GM18858 (cell line): ENCODE measurements at regions not wholly inside any gene's neighbourhood (a gene's known extent, or its start where the extent isn't known, plus 50 kb on each side); places are given as distances from the start of the nearest gene placed in this dataset.
A peak's percentile ranks its signal among the peaks of the same experiment; 100 is the strongest.
"Not testable (repeated sequence)": the region's sequence is repeated elsewhere in the genome, so short reads cannot be mapped to it uniquely, and the experiment has no call there.

Experiments
- ATAC-seq: cut with Tn5 transposase; IDR thresholded peaks from one replicate; pipeline ENCODE4 v1.9.1; 2021; ENCODE audit not compliant: unreplicated experiment

DNA sequence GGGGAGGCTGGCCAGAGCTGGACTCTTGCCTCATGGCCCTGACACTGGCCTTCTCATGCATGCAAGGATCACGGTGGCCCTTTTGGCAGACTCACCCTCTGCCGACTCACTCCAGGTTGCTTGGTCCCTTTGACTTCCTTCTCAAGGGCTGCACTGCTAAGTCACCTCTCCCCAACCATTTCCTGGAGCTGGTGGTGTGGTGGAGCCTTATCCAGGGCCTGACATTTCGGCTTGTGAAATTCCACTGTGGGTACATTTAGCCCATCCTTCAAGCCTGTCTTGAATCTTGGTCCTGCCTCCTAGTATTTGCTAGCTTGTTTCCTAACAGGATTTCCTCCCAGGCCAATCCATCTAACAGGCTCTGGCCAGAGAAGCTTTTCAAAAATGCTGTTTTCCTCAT is 52.6 kb upstream of the JUN start:
- ATAC-seq: no peak

DNA sequence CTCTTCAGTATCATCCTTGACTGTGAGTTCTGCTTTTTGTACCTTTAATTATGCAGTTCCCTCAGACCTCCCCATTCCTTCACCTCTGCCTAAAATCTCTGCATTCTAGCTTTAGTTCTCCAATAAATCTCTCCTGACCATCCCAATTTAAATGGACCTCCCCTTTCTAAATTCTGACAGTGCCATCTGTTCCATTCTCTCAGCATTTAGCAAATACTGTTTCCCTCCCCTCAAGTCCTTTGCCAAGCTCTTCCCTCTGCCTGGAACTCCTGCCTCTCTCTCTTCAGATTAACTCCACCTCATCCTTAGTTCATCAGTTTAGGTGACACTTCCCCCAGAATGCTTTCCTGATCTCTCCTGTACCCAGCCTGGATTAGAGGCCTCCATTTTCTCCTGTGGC is 54.0 kb upstream of the JUN start:
- no peak for ATAC-seq

- no peak for ATAC-seq
Observed at GRCh38 chr1:58839147-58839795, 55.4 kb upstream of the JUN start.

DNA sequence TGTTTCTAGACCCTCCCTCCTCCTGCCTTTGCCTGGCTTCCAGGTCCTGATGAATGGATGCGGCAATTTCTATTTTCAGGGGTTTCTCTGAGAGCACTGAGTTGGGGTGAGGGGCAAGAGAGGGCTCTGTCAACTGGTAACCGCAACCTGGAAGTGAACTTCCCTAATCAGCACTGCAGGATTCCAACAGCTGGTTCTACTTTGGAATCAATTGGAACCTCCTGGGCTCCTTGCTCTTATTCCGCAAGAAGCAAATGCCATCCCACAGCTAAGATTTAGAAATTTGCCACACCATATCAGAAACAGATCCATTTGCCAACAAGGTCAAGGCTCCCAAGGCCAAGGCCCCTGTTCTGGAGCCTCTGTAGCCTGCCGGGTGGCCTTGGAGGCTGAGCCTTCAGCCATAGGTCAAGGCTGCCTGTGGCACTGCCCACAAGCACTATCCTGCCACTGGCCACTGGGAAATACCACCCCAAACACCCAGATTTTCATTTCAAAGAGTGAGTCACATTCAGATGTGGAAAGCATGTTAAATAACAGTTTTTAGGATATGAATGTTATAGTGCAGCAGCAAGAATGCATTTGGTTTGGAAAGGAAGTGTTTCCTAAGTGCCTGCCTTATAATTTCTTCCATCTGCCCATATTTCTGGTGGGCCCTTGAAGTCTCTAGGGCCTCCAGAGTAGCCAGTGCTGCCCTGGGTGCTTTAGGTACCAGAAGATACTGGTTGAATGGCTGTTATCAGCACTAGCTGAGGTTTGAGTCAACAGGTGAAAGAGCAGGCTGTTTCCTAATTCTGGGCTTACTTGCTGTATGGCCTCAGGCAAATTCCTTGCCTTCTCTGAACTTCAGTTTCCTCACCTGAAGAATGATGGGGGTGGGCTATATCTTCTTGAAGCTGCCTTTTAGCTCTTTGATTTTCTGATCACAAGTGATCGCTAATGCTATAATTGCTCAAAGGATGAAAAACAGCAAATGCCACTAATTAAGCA is 56.3 kb upstream of the JUN start:
- ATAC-seq: no peak

GRCh38 chr1:58841455-58841854 is 57.6 kb upstream of the JUN start:
- no peak for ATAC-seq

DNA sequence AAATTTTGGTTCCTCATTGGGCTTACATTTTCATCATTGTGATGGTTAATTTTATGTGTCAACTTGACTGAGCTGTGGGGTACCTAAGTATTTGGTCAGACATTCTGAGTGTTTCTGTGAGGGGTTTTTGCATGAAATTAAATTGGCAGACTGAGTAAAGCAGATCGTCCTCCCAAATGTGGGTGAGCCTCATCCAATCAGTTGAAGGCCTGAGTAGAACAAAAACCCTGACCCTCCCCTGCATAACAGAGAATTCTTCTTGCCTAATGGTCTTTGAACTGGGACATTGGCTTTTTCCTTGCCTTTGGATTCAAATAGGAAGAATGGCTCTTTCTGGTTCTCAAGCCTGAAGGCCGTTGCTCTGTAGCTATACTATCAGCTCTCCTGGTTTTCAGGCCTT is 59.1 kb upstream of the JUN start:
- ATAC-seq: no peak

DNA sequence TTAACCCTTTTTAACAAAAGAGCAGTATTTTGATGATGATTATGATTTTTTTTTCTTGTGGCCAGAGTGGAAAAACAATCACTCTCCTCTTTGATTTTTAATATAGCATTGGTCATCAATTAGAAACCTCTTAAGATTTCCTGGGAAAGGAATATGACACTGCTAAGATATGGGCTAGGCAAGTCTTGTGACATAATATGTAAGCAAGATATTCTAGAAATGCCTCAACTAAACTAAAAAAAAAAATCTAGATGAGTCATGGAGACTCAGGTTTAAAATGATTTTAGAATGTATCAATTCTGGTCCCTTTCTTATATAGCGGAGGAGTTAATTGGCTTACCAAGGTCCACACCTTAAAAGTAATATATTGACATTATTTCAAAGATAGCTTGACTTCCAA is 60.3 kb upstream of the JUN start:
- no peak for ATAC-seq

DNA sequence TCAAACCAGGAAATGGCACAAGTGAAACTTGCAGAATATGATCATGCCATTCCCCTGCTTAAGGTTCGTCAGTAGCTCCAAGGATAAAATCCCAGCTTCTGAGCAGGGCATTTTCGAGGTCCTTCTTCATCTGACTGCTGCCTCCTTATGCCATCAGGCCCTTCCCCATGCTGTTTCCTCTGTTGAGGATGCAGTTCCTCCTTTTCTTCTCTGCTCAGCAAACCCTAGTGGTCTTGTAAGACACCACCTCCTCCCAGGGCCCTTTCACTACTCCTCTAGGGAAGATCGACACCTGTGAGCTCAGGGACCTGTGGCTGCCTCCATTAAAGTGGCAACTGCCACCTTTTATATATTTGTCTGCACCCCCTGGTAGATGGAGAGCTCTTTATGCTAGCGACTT is 62.1 kb upstream of the JUN start:
- ATAC-seq: no peak

DNA sequence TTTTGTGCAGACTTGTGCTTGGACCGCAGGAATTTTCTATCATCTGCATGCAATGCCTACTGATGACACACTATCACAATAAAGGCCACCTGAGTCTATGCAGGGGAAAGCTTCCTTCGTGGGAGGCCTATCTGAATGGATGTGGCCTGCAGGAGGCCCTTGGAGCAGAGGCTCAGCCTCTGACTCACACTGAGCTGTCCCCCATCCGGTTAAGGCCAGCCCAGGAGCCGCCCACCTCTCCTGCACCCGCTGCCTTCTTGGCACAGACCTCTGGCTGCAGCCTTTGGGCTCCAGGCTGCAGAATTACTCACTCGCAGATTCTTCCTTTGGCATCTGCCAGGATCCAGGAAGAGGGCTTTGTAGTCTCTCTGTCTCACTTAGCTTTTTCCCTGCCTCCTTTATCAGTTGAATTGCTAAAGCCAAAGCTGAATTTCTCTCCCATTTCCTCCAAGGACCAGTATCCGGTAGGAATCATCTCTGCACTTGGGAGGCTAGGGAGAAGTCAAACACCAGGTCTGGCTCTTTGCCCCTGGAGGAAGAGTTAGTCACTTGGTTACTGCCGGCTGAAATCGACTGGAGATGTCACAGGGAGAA is 65.1 kb upstream of the JUN start:
- ATAC-seq: no peak

DNA sequence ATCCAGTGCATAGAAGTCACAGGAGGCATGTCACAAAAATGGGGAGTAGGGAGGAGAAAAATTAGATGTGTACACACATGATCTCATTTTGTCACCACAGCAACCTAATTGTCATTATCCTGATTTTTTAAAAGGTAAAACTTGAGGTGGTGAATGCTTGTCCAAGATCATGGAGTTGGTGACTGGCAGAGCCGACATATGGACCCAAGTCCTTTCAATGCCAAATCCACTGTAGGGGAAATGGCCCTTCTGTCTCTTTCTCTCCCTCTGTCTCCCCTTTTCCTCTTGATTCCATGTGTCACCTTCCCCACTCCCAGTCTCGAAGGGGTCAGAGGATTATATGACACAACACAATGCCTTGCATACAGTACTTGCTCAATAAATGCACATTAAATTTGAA is 65.7 kb upstream of the JUN start:
- no peak for ATAC-seq

- no peak for ATAC-seq
Observed at GRCh38 chr1:58850636-58851035, 66.8 kb upstream of the JUN start.

DNA sequence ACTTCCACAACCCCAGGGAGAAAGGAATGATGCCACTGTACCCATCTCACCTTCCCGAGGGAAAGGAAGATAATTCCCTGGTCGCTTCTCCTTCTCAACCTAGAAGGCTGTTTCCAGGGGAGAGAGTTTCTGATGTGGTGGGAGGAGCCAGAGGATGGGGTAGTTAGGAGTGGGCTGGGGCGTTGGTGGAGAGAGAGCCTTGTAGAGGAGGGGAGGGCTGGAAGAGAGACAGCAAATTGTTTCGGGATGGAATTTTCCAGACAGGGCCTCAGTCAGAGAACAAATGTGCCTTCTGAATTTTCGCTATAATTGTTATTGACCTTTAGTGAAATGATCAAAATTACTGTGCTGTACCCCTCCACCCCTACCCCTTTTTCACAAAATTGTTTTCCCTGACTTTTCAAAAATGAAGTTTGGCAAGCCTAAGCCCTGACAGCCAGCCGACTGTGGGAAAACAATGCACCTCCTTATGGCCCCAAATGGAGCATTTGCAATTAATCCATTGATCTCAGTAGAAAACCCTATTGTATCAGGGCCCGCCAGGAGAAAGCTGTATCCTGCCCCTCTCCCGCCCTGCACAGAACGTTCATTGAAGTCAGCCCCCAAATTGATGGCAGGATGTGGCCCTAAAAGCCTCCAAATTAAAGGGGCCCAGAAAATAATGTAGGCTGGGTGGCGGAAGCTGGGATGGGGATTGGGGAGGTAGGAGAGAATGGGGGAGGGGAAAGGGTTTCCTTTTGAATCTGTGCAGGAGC is 69.1 kb upstream of the JUN start:
- no peak for ATAC-seq

GRCh38 chr1:58854576-58854975 is 70.7 kb upstream of the JUN start:
- ATAC-seq: no peak

DNA sequence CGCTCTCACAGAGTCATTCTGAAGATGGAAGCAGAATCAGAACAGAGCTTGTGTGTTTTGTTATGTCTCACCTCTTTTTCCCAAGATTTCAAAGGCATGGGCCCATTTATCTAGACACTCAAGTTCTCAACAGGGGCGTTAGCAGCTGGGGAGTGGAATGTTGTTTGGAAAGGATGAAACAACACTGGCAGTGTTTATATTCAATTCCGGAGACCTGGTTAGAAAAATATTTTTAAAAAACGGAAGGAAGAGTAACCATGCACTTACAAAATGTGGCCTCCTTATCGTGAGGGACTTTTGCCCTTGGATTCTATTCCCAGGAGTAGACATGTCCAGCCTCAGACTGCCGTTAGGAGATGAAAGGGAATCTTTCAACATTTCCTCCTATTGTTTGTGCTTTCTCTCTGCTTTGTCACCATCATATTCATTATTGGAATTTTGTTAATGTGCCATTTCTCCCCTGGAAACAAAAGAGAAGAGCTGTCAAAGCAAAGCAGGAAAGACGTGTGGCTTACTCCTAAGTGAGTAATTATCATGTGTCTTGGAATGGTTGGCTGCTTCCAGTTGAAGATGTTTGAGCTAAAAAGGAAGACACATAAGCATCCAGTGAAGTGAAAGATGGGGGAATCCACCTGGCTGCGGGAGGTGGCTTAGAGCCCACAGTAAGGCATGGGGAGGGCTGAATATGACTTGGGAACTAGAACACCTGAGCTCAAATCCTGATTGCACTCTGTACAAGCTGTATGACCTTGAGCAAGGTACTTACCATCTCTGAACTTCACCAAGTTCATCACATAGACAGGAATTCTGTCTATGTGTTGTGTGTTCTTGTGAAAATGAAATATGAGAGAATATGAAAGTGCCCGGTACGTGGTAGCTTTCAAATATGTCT is 71.7 kb upstream of the JUN start:
- no peak for ATAC-seq

GRCh38 chr1:58856281-58856680 is 72.4 kb upstream of the JUN start:
- ATAC-seq: not testable (repeated sequence)

DNA sequence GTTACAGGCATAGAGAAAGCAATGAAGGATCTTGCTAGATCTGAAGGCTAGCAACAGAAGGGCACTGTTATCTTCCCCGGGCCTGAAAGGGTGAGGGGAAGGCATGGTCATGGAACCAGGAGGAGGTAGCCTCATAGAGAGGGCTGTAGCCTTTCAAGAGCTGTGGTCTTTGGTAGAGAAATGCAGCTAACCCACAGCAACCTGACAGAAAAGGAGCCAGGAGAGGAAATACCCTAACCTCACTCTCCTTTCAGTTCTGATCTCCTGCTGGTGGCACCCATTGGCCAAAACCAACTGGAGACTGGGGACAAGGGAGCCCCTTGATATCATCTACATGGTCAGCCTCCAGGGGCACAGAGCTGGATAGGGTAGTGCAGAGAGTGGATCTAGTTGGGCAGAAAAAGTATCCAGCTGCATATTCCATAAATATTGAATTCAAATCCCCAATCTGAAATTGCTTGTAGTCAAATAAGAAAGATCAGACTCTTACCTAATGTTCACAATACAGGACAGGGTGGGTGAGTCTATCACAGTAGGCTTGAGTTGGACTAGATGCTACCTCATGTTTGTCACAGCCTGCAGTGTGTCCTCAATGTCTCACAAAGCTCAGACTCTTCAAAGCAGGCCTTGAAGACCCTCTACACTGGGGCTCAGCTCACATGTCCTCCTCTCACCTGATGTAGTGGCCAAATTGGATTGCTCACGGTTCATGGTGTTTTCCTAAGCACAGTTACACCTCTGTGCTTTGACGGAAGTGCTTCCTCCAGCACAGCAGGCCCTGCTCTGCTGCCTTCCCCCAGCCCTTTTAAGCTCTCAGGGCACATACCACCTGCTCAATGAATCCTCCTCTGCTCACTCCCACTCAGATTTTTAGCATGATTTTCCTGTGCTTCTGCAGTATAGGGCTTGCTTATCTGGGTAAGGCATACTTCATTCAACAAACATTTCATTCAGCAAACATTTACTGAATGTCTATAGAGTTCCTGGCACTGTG is 74.1 kb upstream of the JUN start:
- peak; percentile 72 for ATAC-seq

GRCh38 chr1:58859769-58860485 is 76.1 kb upstream of the JUN start:
- ATAC-seq: no peak

GRCh38 chr1:58861076-58861475 is 77.2 kb upstream of the JUN start:
- no peak for ATAC-seq
